Ishikawa (cell line): ENCODE measurements at regions not wholly inside any gene's neighbourhood (a gene's known extent, or its start where the extent isn't known, plus 50 kb on each side); places are given as distances from the start of the nearest gene placed in this dataset.

Source experiments
- CEBPB ChIP-seq: IDR thresholded peaks from 2 replicates; pipeline ENCODE4 v1.6.1; 2012
- CREB1 ChIP-seq: IDR thresholded peaks from 2 replicates; pipeline ENCODE4 v1.6.1; 2012; ENCODE audit warnings: low read depth
- EGR1 ChIP-seq: IDR thresholded peaks from 2 replicates; pipeline ENCODE4 v1.6.1; 2012
- EP300 ChIP-seq: IDR thresholded peaks from 2 replicates; pipeline ENCODE4 v1.6.1; 2012; ENCODE audit warnings: borderline replicate concordance
- FOXM1 ChIP-seq: IDR thresholded peaks from 2 replicates; pipeline ENCODE4 v1.6.1; 2012; ENCODE audit warnings: low read depth, borderline replicate concordance
- NFIC ChIP-seq: IDR thresholded peaks from 2 replicates; pipeline ENCODE4 v1.6.1; 2012
- RAD21 ChIP-seq: IDR thresholded peaks from 2 replicates; pipeline ENCODE4 v1.6.1; 2012; ENCODE audit warnings: low read depth
- TAF1 ChIP-seq: IDR thresholded peaks from 2 replicates; pipeline ENCODE4 v1.6.1; 2012; ENCODE audit warnings: low read depth, mild to moderate bottlenecking
- TCF12 ChIP-seq: IDR thresholded peaks from 2 replicates; pipeline ENCODE4 v1.6.1; 2012; ENCODE audit warnings: low read depth
- TEAD4 ChIP-seq: IDR thresholded peaks from 2 replicates; pipeline ENCODE4 v1.6.1; 2012
- YY1 ChIP-seq: IDR thresholded peaks from 2 replicates; pipeline ENCODE4 v1.6.1; 2012; ENCODE audit warnings: low read depth
- ZBTB7A ChIP-seq: IDR thresholded peaks from 2 replicates; pipeline ENCODE4 v1.6.1; 2012; ENCODE audit warnings: low read depth
- TF ChIP-seq, protein P1 (sequence below): IDR thresholded peaks from 2 replicates; pipeline ENCODE4 v1.6.1; 2012
- TF ChIP-seq, protein P2 (sequence below): IDR thresholded peaks from 2 replicates; pipeline ENCODE4 v1.6.1; 2012; ENCODE audit warnings: low read depth, mild to moderate bottlenecking
- TF ChIP-seq, protein P3 (sequence below): IDR thresholded peaks from 2 replicates; pipeline ENCODE4 v1.6.1; 2012

DNA sequence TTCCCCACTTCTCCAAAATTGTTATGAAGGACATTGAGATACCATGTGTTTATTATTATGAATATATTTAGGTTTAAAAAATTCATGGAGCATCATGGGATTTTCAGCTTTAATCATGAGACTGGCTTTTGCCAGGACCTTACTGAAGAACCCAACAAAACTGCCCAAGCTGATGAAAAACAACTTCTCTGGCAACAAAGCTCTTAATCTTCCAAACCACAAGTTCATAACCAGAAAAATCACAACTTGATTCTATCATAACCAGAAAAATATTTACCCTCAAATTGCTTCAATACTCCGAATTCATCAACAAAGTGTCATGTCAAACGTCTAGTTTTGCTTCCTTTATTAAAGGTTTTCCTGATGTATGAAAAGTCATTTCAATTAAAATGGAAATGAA lies 971.8 kb upstream of the ACVR2A start:
- TF ChIP-seq FOXM1: no peak
- no peak for TF ChIP-seq YY1
- TF ChIP-seq RAD21: no peak
- TF ChIP-seq, protein P1, sequence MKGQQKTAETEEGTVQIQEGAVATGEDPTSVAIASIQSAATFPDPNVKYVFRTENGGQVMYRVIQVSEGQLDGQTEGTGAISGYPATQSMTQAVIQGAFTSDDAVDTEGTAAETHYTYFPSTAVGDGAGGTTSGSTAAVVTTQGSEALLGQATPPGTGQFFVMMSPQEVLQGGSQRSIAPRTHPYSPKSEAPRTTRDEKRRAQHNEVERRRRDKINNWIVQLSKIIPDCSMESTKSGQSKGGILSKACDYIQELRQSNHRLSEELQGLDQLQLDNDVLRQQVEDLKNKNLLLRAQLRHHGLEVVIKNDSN: no peak
- TF ChIP-seq, protein P2, sequence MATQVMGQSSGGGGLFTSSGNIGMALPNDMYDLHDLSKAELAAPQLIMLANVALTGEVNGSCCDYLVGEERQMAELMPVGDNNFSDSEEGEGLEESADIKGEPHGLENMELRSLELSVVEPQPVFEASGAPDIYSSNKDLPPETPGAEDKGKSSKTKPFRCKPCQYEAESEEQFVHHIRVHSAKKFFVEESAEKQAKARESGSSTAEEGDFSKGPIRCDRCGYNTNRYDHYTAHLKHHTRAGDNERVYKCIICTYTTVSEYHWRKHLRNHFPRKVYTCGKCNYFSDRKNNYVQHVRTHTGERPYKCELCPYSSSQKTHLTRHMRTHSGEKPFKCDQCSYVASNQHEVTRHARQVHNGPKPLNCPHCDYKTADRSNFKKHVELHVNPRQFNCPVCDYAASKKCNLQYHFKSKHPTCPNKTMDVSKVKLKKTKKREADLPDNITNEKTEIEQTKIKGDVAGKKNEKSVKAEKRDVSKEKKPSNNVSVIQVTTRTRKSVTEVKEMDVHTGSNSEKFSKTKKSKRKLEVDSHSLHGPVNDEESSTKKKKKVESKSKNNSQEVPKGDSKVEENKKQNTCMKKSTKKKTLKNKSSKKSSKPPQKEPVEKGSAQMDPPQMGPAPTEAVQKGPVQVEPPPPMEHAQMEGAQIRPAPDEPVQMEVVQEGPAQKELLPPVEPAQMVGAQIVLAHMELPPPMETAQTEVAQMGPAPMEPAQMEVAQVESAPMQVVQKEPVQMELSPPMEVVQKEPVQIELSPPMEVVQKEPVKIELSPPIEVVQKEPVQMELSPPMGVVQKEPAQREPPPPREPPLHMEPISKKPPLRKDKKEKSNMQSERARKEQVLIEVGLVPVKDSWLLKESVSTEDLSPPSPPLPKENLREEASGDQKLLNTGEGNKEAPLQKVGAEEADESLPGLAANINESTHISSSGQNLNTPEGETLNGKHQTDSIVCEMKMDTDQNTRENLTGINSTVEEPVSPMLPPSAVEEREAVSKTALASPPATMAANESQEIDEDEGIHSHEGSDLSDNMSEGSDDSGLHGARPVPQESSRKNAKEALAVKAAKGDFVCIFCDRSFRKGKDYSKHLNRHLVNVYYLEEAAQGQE: no peak
- no peak for TF ChIP-seq CEBPB
- TF ChIP-seq TEAD4: no peak
- TF ChIP-seq NFIC: no peak
- no peak for TF ChIP-seq TAF1
- TF ChIP-seq CREB1: no peak
- no peak for TF ChIP-seq TCF12
- no peak for TF ChIP-seq ZBTB7A
- TF ChIP-seq, protein P3, sequence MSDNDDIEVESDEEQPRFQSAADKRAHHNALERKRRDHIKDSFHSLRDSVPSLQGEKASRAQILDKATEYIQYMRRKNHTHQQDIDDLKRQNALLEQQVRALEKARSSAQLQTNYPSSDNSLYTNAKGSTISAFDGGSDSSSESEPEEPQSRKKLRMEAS: no peak
- TF ChIP-seq EP300: no peak

DNA sequence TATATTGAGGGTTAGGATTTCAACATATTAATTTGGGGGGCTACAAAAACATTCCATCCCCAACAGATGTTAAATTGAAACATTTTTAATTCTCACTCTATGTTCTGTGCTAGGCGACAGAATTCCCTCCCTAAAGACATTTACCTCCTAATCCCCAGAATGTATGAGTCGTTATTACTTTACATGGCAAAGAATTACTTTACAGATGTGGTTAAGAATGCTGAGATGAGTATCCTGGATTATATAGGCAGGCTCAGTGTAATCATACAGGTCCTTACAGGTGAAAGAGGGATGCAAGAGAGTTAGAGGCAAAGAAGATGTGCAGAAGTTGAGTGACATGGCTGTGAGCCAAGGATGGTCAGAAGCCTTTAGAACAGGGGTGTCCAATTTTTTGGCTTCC lies 974.1 kb upstream of the ACVR2A start:
- TF ChIP-seq CEBPB (no peak), ZBTB7A (no peak), NFIC (no peak), RAD21 (no peak), TCF12 (no peak), EGR1 (no peak), YY1 (no peak), EP300 (no peak), TAF1 (no peak), TEAD4 (no peak), FOXM1 (no peak), CREB1 (no peak)
- TF ChIP-seq, protein P2: no peak
- TF ChIP-seq, protein P3: no peak
- TF ChIP-seq, protein P1: no peak

DNA sequence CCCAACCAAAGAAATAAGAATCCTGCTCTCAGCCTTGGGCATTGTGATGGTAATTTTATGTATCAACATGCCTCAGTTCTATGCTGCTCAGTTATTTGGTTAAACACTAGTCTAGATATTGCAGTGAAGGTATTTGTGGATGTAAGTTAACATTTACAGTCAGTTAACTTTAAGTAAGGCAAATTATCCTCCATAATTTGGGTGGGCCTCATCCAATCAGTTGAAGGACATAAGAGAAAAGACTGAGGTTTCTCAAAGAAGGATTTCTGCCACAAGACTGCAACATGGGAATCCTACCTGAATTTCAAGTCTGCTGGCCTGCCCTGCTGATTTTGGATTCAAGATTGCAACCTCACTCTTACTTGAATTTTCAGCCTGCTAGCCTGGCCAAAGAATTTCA lies 975.5 kb upstream of the ACVR2A start:
- TF ChIP-seq TCF12 (no peak), ZBTB7A (no peak)

DNA sequence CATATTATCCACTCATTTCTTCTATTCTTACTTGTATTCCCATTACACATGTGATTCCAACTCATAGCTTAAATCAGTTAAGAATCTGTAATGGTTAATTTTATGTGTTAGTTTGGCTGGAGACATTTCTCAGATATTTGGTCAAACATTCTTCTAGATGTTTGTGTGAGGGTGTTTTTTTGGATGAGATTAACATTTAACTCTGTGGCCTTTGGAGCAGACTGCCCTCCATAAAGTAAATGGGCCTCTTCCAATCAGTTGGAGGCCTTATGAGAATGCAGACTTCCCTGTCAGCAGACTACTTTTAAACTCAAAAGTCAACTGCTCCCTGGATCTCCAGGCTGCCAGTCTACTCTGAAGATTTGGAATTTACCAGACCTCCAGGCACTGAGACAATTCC lies 976.8 kb upstream of the ACVR2A start:
- TF ChIP-seq CEBPB: no peak
- no peak for TF ChIP-seq ZBTB7A
- no peak for TF ChIP-seq EGR1
- no peak for TF ChIP-seq RAD21
- TF ChIP-seq, protein P1: no peak
- no peak for TF ChIP-seq CREB1
- no peak for TF ChIP-seq TAF1
- no peak for TF ChIP-seq NFIC
- no peak for TF ChIP-seq YY1
- TF ChIP-seq, protein P2: no peak
- no peak for TF ChIP-seq EP300
- TF ChIP-seq TEAD4: no peak
- no peak for TF ChIP-seq TCF12
- TF ChIP-seq, protein P3: no peak
- TF ChIP-seq FOXM1: no peak
